Glutamatergic neuron (in vitro differentiated cells): ENCODE measurements at regions not wholly inside any gene's neighbourhood (a gene's known extent, or its start where the extent isn't known, plus 50 kb on each side); places are given as distances from the start of the nearest gene placed in this dataset.

Experiments
- DNase-seq: peaks from one replicate; pipeline ENCODE4 v3.0.0; 2022
- H3K27ac Mint-ChIP-seq: one replicate; pipeline ENCODE4 v1.8.0; 2020; ENCODE audit warnings: mild to moderate bottlenecking, mixed read lengths, inconsistent platforms; ENCODE audit not compliant: unreplicated experiment
- H3K27me3 Mint-ChIP-seq: one replicate; pipeline ENCODE4 v1.8.0; 2020; ENCODE audit warnings: mild to moderate bottlenecking, moderate library complexity, mixed read lengths, inconsistent platforms; ENCODE audit not compliant: unreplicated experiment
- H3K36me3 Mint-ChIP-seq: one replicate; pipeline ENCODE4 v1.8.0; 2020; ENCODE audit warnings: mild to moderate bottlenecking, mixed read lengths, inconsistent platforms; ENCODE audit not compliant: unreplicated experiment
- H3K4me1 Mint-ChIP-seq: one replicate; pipeline ENCODE4 v1.8.0; 2020; ENCODE audit warnings: mild to moderate bottlenecking, low read depth, mixed read lengths, inconsistent platforms; ENCODE audit not compliant: unreplicated experiment
- H3K4me3 Mint-ChIP-seq: one replicate; pipeline ENCODE4 v1.8.0; 2020; ENCODE audit warnings: mild to moderate bottlenecking, mixed read lengths, inconsistent platforms; ENCODE audit not compliant: unreplicated experiment
- H3K9me3 Mint-ChIP-seq: one replicate; pipeline ENCODE4 v1.8.0; 2020; ENCODE audit warnings: mild to moderate bottlenecking, moderate library complexity, mixed read lengths, inconsistent platforms; ENCODE audit not compliant: unreplicated experiment
- TF ChIP-seq, protein P1 (sequence below): fragments of 200-600 bp; sonication (generic); IDR thresholded peaks from one replicate; pipeline ENCODE4 v1.5.0; 2021; ENCODE audit not compliant: partially characterized antibody, unreplicated experiment

DNA sequence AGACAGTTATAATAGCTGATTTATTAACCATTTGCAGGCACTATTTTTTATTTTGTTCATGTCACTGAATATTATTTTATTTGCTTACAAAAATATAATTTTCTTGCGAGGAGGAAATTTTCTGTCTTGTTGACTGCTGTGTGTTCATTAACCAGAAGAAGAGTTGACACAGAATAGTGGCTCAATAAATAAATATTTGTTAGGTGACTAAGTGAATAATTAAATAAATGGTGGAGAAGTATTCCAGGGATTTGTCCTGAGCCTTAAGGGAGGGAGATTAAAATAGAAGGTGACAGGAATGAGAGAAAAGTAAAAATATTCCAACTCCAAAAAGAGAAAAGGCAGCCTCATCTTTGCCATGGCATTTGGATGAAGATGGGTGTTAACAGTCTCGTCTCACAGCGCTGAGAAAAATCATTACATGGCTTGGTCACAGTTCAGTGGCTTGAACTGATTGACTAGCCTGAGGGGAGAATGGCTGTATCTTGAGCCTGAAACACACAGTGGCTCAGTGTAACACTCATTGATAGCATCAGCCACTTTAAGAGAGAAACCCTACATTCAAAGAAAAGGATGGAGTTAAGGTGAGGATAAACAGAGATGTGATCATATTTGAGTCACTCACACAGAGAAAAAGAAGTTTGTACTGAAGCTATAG lies 449.9 kb upstream of the NAALADL2 start:
- Mint-ChIP-seq H3K4me1 (peaks cover 12% of the 10 kb centered on the region), H3K4me3 (no peak overlapping the region), H3K27me3 (no peaks in the 10 kb centered on the region), H3K36me3 (no peaks in the 10 kb centered on the region), H3K27ac (peak overlapping the region; percentile 7), H3K9me3 (no peaks in the 10 kb centered on the region)
- peak; percentile 17 for DNase-seq
- TF ChIP-seq, protein P1, sequence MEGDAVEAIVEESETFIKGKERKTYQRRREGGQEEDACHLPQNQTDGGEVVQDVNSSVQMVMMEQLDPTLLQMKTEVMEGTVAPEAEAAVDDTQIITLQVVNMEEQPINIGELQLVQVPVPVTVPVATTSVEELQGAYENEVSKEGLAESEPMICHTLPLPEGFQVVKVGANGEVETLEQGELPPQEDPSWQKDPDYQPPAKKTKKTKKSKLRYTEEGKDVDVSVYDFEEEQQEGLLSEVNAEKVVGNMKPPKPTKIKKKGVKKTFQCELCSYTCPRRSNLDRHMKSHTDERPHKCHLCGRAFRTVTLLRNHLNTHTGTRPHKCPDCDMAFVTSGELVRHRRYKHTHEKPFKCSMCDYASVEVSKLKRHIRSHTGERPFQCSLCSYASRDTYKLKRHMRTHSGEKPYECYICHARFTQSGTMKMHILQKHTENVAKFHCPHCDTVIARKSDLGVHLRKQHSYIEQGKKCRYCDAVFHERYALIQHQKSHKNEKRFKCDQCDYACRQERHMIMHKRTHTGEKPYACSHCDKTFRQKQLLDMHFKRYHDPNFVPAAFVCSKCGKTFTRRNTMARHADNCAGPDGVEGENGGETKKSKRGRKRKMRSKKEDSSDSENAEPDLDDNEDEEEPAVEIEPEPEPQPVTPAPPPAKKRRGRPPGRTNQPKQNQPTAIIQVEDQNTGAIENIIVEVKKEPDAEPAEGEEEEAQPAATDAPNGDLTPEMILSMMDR, result no peak

DNA sequence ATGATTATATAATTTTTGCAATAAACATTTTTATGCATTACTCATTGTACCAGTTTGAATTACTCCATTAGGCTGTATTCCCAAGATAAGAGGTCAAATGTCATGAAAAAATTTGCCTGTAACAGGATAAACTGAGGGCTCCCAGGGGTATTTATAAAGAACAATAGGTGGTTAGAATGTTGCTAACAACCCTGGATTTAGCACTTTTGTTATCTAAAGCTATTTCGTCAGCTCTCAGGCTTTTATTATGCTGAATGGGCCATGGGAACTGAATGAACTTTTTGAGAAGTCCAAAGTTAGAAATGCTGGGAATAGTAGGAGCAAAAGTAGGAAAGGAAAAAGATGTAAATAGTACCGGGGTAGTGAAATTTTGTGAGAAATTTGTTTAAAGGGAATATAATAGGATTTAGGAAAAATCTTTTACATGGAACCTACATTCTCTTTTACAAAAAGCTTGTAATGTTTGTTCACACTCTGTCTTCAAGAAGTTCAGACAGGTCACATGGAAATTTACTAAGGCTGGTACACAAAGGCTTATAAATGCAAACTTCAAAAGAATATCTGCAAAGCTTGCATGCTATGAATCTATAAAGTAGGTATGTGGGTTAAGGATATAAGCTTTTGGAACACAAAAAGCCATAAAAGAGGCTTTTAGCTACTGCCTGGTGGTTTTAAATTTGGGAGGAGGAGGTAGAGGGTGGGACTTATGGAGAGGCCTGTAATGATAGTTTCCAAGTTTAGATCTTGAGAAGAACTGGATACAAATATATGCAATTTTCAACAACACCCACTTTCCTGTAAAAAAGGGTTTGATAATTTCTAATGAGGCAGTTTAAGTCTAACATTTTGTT lies 445.8 kb upstream of the NAALADL2 start:
- H3K4me3 Mint-ChIP-seq, result no peak overlapping the region
- H3K27ac Mint-ChIP-seq, result no peak overlapping the region
- TF ChIP-seq, protein P1, result no peak

DNA sequence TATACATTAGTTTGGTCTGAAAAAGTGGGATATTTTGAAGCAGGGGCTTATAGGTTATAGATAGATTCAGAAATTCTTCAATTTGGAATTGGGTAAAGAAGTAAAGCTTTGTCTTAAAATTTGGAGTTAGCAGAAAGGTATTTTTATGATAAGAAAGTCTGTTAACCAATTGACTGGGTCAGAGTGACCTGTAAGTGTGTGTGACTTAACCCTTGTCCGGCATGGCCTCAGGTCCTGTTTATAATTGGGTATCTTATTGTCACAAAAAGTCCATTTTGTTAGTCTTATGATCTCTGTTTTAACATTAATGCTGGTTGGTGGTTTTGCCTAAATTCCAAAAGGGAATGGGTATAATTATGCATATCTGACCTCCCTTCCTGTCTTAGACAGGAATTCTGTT lies 444.2 kb upstream of the NAALADL2 start:
- TF ChIP-seq, protein P1, result no peak
- no peak overlapping the region for H3K4me3 Mint-ChIP-seq
- H3K9me3 Mint-ChIP-seq, result no peaks in the 10 kb centered on the region
- DNase-seq, result no peak
- peaks cover 4% of the 10 kb centered on the region for H3K4me1 Mint-ChIP-seq
- H3K27me3 Mint-ChIP-seq, result no peaks in the 10 kb centered on the region
- H3K27ac Mint-ChIP-seq, result no peak overlapping the region
- no peaks in the 10 kb centered on the region for H3K36me3 Mint-ChIP-seq

More for the DNA sequence above, 445.8 kb upstream of the NAALADL2 start:
- Mint-ChIP-seq H3K36me3 (no peaks in the 10 kb centered on the region), H3K9me3 (no peaks in the 10 kb centered on the region), H3K4me1 (peaks cover 12% of the 10 kb centered on the region), H3K27me3 (no peaks in the 10 kb centered on the region)
- DNase-seq, result no peak

DNA sequence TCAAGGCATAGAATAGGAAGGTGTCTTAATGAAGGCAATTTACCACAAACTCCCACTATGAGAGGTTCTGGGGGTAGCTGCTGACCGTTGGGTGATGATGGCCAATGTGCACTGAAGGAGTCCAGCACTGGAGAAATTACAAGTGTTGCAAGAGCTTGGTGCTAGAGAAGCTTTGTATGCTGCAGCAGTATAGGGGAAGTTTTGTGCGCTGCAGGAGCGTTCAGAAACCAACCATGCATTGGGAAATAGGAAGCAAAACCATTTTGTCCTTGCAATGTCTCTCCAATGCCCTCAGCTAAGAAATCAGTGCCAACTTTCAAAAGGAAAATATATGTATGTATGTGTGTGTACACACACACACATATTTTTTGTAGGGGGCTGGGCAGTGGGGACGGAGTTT lies 441.6 kb upstream of the NAALADL2 start:
- H3K9me3 Mint-ChIP-seq, result no peaks in the 10 kb centered on the region

More for the DNA sequence above, 441.6 kb upstream of the NAALADL2 start:
- no peaks in the 10 kb centered on the region for H3K4me1 Mint-ChIP-seq
- H3K36me3 Mint-ChIP-seq, result no peaks in the 10 kb centered on the region
- no peak overlapping the region for H3K27ac Mint-ChIP-seq
- no peaks in the 10 kb centered on the region for H3K27me3 Mint-ChIP-seq
- TF ChIP-seq, protein P1, result no peak
- H3K4me3 Mint-ChIP-seq, result no peak overlapping the region
- no peak for DNase-seq
